Left ventricle myocardium inferior (tissue), 1 donor: ENCODE measurements at regions not wholly inside any gene's neighbourhood (a gene's known extent, or its start where the extent isn't known, plus 50 kb on each side); places are given as distances from the start of the nearest gene placed in this dataset.
"Not testable (repeated sequence)": the region's sequence is repeated elsewhere in the genome, so short reads cannot be mapped to it uniquely, and the experiment has no call there.

Experiments used
- DNase-seq: peaks from one replicate; pipeline ENCODE4 v3.0.0-alpha.2; 2020
- H3K27ac ChIP-seq: fragments of 200-600 bp; replicated peaks from 2 replicates; pipeline ENCODE4 v1.8.0; 2021
- H3K27me3 ChIP-seq: fragments of 200-600 bp; 2 replicates; pipeline ENCODE4 v1.8.0; 2021; ENCODE audit warnings: low read depth
- H3K36me3 ChIP-seq: fragments of 200-600 bp; 2 replicates; pipeline ENCODE4 v1.8.0; 2021
- H3K4me1 ChIP-seq: fragments of 200-600 bp; 2 replicates; pipeline ENCODE4 v1.8.0; 2021
- H3K4me3 ChIP-seq: fragments of 200-600 bp; 2 replicates; pipeline ENCODE4 v1.8.0; 2021; ENCODE audit warnings: mild to moderate bottlenecking, moderate library complexity
- H3K9me3 ChIP-seq: fragments of 200-600 bp; replicated peaks from 2 replicates; pipeline ENCODE4 v1.8.0; 2021
- CTCF ChIP-seq: fragments of 200-600 bp; IDR thresholded peaks from 2 replicates; pipeline ENCODE4 v1.8.0; 2021; ENCODE audit warnings: antibody characterized with exemption, mild to moderate bottlenecking, borderline replicate concordance
- intact Hi-C: fragments of 100-400 bp; cut with micrococcal nuclease; formaldehyde crosslinking; loops from one replicate; pipeline ENCODE4 v1.11.0; 2022
- donor health status: DM: no; HTN: yes; CAD: no; lungs with severe emphysema.

- H3K4me1 ChIP-seq, result no peaks in the 10 kb centered on the region
- no peaks in the 10 kb centered on the region for H3K36me3 ChIP-seq
- TF ChIP-seq CTCF, result no peak
- no peak for DNase-seq
- intact Hi-C loops, result no loop called here
- no peaks in the 10 kb centered on the region for H3K9me3 ChIP-seq
- no peaks in the 10 kb centered on the region for H3K27me3 ChIP-seq
- H3K27ac ChIP-seq, result no peak overlapping the region
- H3K4me3 ChIP-seq, result no peak overlapping the region
These were observed 820.5 kb upstream of the TMPRSS15 start for GRCh38 chr21:19224090-19224489.

- Histone ChIP-seq H3K36me3 (no peaks in the 10 kb centered on the region), H3K4me3 (no peak overlapping the region), H3K27ac (no peak overlapping the region), H3K27me3 (no peaks in the 10 kb centered on the region), H3K9me3 (no peaks in the 10 kb centered on the region), H3K4me1 (no peaks in the 10 kb centered on the region)
- intact Hi-C loops, result no loop called here
- no peak for TF ChIP-seq CTCF
- DNase-seq, result no peak
These were observed 824.6 kb upstream of the TMPRSS15 start for GRCh38 chr21:19228226-19228625.

- H3K9me3 ChIP-seq, H3K27ac ChIP-seq, H3K36me3 ChIP-seq, H3K4me3 ChIP-seq, DNase-seq, intact Hi-C loops, H3K27me3 ChIP-seq, H3K4me1 ChIP-seq: not testable (repeated sequence)
These were observed 830.3 kb upstream of the TMPRSS15 start for GRCh38 chr21:19233841-19234240.

GRCh38 chr21:19236209-19236608, 832.6 kb upstream of the TMPRSS15 start:
- DNase-seq, result no peak
- Histone ChIP-seq H3K4me3 (no peak overlapping the region), H3K4me1 (no peaks in the 10 kb centered on the region), H3K27me3 (no peaks in the 10 kb centered on the region), H3K36me3 (no peaks in the 10 kb centered on the region), H3K27ac (no peak overlapping the region), H3K9me3 (no peaks in the 10 kb centered on the region)
- TF ChIP-seq CTCF, result no peak
- intact Hi-C loops, result no loop called here

- no peak overlapping the region for H3K27ac ChIP-seq
- no peaks in the 10 kb centered on the region for H3K9me3 ChIP-seq
- intact Hi-C loops, result no loop called here
- no peak for DNase-seq
- no peak for TF ChIP-seq CTCF
- no peak overlapping the region for H3K4me3 ChIP-seq
- H3K4me1 ChIP-seq, result no peaks in the 10 kb centered on the region
- H3K36me3 ChIP-seq, result no peaks in the 10 kb centered on the region
- no peaks in the 10 kb centered on the region for H3K27me3 ChIP-seq
These were observed 834.0 kb upstream of the TMPRSS15 start for GRCh38 chr21:19237608-19238007.

GRCh38 chr21:19239696-19240095, 836.1 kb upstream of the TMPRSS15 start:
- Histone ChIP-seq H3K4me3 (no peak overlapping the region), H3K27ac (no peak overlapping the region), H3K4me1 (no peaks in the 10 kb centered on the region), H3K36me3 (no peaks in the 10 kb centered on the region), H3K9me3 (no peaks in the 10 kb centered on the region), H3K27me3 (no peaks in the 10 kb centered on the region)
- no peak for TF ChIP-seq CTCF
- DNase-seq, result no peak
- intact Hi-C loops, result no loop called here
